Testis (tissue), 2 donors: ENCODE measurements at regions not wholly inside any gene's neighbourhood (a gene's known extent, or its start where the extent isn't known, plus 50 kb on each side); places are given as distances from the start of the nearest gene placed in this dataset.

Experiments
- CTCF ChIP-seq, 3 experiments: fragments of 450-650 bp in 2 of 3; fragments of 200-600 bp in 1 of 3; sonication (generic) in 1 of 3; IDR thresholded peaks; one replicate each; pipeline ENCODE4 v1.5.1; 2016 to 2019; ENCODE audit warnings: antibody characterized with exemption in 3 of 3, mild to moderate bottlenecking in 2 of 3, moderate library complexity in 1 of 3
- POLR2A ChIP-seq: fragments of 450-650 bp; IDR thresholded peaks from one replicate; pipeline ENCODE4 v1.6.1; 2017; ENCODE audit warnings: antibody characterized with exemption, mild to moderate bottlenecking, moderate library complexity

- TF ChIP-seq CTCF (IDR thresholded peaks at IDR 0.05) (no peak), POLR2A (no peak)
These were observed 404.0 kb upstream of the KAZN start for GRCh38 chr1:14194511-14194910.
